ENCODE measurements at regions not wholly inside any gene's neighbourhood (a gene's known extent, or its start where the extent isn't known, plus 50 kb on each side); places are given as distances from the start of the nearest gene placed in this dataset.

DNA sequence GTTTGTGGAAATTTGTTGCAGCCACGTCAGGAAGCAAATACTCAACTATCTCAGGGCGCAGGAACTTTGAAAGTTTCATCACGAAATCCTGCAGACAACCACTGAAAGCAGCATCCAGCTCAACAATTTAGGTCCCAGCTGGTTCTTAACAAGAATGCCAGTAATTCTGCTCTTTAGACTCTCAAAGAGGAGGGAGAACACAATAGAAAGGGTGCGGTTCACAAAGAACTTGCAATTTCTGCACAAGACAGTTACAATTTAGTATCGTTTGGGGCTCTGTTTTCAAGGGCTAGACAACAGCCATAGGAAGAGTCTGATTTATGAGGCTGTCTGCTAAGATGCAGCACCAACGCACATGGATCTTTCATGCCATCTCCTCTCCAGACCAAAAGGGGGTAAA is 223.1 kb downstream of the FGFR2 start:
- TF ChIP-seq ZNF274 (IDR thresholded peaks at IDR 0.05; ENCODE audit: low read depth, low read length), result no peak
- no peak for TF ChIP-seq YY1 (IDR thresholded peaks at IDR 0.05; ENCODE audit: insufficient read depth, insufficient read length)
- TF ChIP-seq SUZ12 (IDR thresholded peaks at IDR 0.05; ENCODE audit: extremely low read depth, insufficient read depth, insufficient read length), result no peak
